ENCODE measurements at regions not wholly inside any gene's neighbourhood (a gene's known extent, or its start where the extent isn't known, plus 50 kb on each side); places are given as distances from the start of the nearest gene placed in this dataset.
"Not testable (repeated sequence)": the region's sequence is repeated elsewhere in the genome, so short reads cannot be mapped to it uniquely, and the experiment has no call there.

DNA sequence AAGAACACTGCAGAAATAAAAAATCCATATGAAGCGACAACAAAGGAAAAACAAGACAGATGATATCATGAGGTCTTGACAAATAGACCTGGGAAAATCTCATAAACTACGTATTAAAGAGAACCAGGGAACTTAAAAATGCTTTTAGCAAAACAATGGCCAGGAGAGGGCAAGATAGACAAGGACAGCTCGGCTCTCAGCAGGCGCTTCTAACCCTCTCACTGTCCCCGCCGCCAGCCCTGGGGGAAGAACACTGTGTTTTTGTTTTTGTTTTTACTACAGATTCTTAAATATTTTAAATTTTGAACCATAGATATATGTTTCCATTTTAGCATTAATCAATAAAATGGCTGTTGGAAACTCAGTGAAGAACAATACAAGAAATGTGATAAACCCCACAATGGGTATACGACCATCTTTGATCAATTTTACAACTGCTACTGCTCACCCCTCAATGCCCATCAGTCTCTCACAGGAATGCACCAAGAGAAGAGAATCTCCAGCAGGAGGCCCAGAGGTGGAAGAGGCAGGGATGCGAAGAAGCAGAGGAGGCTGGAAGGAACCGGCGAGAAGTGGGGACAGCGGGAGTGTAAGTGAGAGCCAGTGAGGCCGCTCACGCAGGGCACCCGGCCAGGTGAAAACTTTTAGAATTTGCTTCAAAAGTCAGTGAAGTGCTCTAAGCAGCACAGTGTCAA is 98.0 kb downstream of the CHRFAM7A start:
- H3K36me3 ChIP-seq (ENCODE audit: control insufficient read depth, low read depth, low read length); H3K4me3 ChIP-seq (ENCODE audit: low read length); H3K9ac ChIP-seq (ENCODE audit: low read length); H3K9me3 ChIP-seq (ENCODE audit: control insufficient read depth, low read depth, low read length); H3K4me1 ChIP-seq (ENCODE audit: control insufficient read depth, low read depth, low read length); H3K27me3 ChIP-seq (ENCODE audit: control insufficient read depth, insufficient read depth, low read length); H3K27ac ChIP-seq (ENCODE audit: low read length): not testable (repeated sequence)

DNA sequence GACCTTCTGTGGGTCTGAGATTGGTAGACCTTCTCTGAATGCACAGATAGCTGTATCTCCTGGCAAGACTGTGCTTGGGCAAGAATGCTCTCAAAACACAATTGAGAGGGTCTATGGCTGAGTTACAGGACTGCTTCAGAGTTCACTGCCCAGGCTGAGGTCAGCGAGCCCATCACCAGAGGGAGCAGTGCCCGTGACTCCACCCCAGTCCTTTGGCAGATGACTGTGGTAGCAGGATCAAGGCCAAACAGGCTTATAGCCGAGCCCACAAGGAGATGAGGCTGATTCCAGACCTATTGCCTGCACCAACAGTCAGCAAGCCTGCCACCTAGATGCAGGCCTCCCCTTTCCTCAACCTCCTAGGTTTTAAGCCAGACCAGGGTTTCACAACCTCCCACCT is 89.4 kb downstream of the CHRFAM7A start:
- not testable (repeated sequence) for H3K9ac ChIP-seq (ENCODE audit: low read length); H3K9me3 ChIP-seq (ENCODE audit: control insufficient read depth, low read depth, low read length); H3K4me1 ChIP-seq (ENCODE audit: control insufficient read depth, low read depth, low read length); H3K36me3 ChIP-seq (ENCODE audit: control insufficient read depth, low read depth, low read length); H3K4me3 ChIP-seq (ENCODE audit: low read length); H3K27me3 ChIP-seq (ENCODE audit: control insufficient read depth, insufficient read depth, low read length); H3K27ac ChIP-seq (ENCODE audit: low read length)
